IPS-15b (cell line): ENCODE measurements at regions not wholly inside any gene's neighbourhood (a gene's known extent, or its start where the extent isn't known, plus 50 kb on each side); places are given as distances from the start of the nearest gene placed in this dataset.

Experiments
- H3K27me3 ChIP-seq: one replicate; pipeline ENCODE4 v1.6.1; 2013; ENCODE audit warnings: low read length; ENCODE audit not compliant: control insufficient read depth, insufficient read depth
- H3K36me3 ChIP-seq: one replicate; pipeline ENCODE4 v1.6.1; 2013; ENCODE audit warnings: low read length; ENCODE audit not compliant: control insufficient read depth, insufficient read depth
- H3K4me1 ChIP-seq: one replicate; pipeline ENCODE4 v1.6.1; 2013; ENCODE audit warnings: mild to moderate bottlenecking, low read length; ENCODE audit not compliant: control insufficient read depth, insufficient read depth
- H3K4me3 ChIP-seq: one replicate; pipeline ENCODE4 v1.5.1; 2013; ENCODE audit warnings: low read depth, low read length
- H3K9ac ChIP-seq: one replicate; pipeline ENCODE4 v1.6.1; 2013; ENCODE audit warnings: low read depth, mild to moderate bottlenecking, low read length
- H3K9me3 ChIP-seq: one replicate; pipeline ENCODE4 v1.6.1; 2013; ENCODE audit warnings: mild to moderate bottlenecking, low read length; ENCODE audit not compliant: control insufficient read depth, insufficient read depth

DNA sequence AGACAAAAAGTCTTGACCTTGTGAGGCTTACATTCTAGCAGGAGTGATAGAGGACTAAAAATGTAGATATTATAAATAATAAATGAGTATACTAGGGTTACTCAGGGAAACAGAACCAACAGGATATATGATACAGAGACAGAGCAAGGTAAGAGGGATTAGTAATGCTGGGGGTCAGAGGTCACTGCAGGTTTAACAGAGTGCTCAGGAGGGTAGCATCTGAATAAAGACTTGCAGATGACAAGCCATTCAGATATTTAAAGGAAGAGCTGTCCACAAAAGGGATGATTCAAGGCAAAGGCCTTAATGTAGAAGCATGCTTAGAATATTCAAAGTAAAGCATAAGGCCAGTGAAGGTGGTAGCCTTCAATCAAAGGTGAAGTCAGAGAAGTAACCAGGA is 65.6 kb upstream of the SEMA6A start:
- H3K4me1 ChIP-seq: no peaks in the 10 kb centered on the region
- no peaks in the 10 kb centered on the region for H3K36me3 ChIP-seq
- no peak overlapping the region for H3K4me3 ChIP-seq
- H3K27me3 ChIP-seq: no peaks in the 10 kb centered on the region
- H3K9ac ChIP-seq: no peak overlapping the region
- H3K9me3 ChIP-seq: no peaks in the 10 kb centered on the region

DNA sequence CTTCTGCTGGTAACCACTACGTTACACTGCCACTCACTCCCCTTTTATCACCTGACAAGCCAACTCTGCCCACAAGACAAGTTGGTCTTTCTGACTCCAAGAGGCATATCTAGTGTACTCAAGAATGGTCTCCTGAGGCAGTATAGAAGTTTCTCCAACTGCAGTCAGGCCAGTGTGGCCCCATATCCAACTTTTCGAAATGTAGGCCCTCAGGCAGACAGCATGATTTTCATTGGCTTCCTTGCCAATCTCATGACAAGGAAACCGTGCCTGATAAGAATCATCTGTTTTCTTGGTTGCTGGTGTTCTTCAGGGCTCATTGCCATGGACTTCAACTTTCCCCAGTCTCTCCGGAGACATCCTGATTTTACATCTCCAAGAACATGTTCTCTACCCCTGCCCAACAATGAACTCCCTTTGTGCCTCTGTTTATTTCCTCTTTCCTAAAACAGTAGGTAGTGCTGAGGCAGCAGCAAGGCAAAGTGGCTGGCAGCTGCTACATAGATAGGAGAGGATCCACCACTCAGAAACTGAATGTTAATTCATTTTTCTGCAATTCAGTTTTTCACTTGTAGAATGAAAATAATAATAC is 62.6 kb upstream of the SEMA6A start:
- H3K4me3 ChIP-seq: no peak overlapping the region
- no peaks in the 10 kb centered on the region for H3K4me1 ChIP-seq
- no peaks in the 10 kb centered on the region for H3K27me3 ChIP-seq
- no peaks in the 10 kb centered on the region for H3K9me3 ChIP-seq
- H3K9ac ChIP-seq: no peak overlapping the region
- H3K36me3 ChIP-seq: no peaks in the 10 kb centered on the region

DNA sequence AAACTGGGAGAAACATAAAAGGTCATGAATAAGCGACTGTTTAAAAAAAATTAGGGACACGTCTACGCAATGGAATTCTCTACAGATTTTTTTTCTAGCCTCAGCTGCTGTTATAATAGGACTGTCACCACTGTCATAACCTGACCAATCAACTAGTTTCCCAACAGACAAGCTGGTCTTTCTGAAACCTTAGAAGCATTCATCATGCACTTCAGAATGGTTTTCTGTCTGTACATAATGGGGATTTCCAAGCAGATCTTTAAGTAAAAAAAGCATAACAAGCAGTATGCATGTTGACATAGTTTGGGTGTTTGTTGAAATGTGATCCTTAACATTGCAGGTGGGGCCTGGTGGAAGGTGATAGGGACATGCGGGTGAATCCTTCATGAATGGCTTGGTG is 58.3 kb upstream of the SEMA6A start:
- H3K9me3 ChIP-seq: no peaks in the 10 kb centered on the region
- no peaks in the 10 kb centered on the region for H3K36me3 ChIP-seq
- no peak overlapping the region for H3K9ac ChIP-seq

GRCh38 chr5:116631147-116631546 is 56.5 kb upstream of the SEMA6A start:
- Histone ChIP-seq H3K4me3 (no peak overlapping the region), H3K4me1 (peaks cover 13% of the 10 kb centered on the region), H3K9me3 (no peaks in the 10 kb centered on the region), H3K9ac (no peak overlapping the region), H3K36me3 (no peaks in the 10 kb centered on the region), H3K27me3 (no peaks in the 10 kb centered on the region)

More for the DNA sequence above, 58.3 kb upstream of the SEMA6A start:
- H3K4me3 ChIP-seq: no peak overlapping the region
- H3K27me3 ChIP-seq: no peaks in the 10 kb centered on the region
- peaks cover 13% of the 10 kb centered on the region for H3K4me1 ChIP-seq

DNA sequence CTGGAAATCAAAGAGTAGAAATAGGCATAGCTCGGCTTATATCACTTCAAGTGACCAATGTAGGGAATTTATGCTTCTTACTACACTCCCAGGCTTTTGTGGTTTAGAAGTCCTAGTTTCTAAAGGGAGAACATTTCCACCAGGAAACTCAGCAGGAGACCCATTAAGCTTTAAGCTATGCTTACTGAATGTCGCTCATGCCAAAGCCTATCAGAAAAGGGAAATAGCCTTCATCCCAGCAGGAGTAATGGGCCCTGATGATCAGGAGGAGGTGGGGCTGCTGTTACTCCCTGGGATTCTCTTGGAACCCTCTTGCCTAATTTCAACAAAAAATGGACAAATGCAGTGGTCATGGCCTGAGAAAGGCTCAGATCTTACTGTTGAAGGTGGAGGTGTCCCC is 54.5 kb upstream of the SEMA6A start:
- H3K9ac ChIP-seq: no peak overlapping the region
- H3K4me3 ChIP-seq: no peak overlapping the region
- H3K27me3 ChIP-seq: no peaks in the 10 kb centered on the region
- H3K9me3 ChIP-seq: no peaks in the 10 kb centered on the region
- H3K36me3 ChIP-seq: no peaks in the 10 kb centered on the region
- peaks cover 13% of the 10 kb centered on the region for H3K4me1 ChIP-seq

DNA sequence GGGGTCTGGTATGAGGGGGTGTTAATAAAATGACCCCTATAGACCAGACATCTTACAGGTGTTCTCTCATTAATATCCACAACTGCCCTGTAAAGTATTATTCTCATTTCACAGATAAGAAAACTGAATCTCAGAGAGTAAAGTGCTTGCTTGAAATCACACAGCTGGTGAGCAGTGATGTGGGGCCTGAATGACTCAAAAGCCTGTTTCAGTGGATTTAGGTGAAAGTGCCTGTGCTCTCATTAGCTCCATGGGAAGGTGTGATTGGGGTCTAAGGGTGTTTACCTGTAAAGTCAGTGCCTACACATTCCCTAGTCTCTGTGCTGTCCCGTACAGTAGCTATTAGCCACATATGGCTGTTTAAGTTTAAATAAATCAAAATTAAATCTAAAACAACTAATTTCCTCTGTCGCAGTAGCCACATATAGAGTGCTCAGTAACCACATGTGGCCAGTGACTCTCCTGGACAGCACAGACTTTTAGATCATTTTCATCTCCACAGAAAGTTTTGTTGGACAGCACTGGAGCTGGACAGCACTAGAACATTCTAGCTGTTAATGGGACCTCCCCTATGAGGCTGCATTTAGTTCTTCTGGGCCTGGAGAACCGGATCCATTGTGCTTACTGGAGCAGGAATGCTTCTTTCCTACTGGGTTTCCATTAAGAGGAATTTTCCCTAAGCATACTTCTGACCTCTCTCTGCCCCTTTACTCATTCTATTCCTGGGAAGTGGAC is 52.5 kb upstream of the SEMA6A start:
- Histone ChIP-seq H3K9ac (no peak overlapping the region), H3K36me3 (no peaks in the 10 kb centered on the region), H3K4me1 (peaks cover 13% of the 10 kb centered on the region), H3K4me3 (no peak overlapping the region), H3K27me3 (no peaks in the 10 kb centered on the region), H3K9me3 (no peaks in the 10 kb centered on the region)

DNA sequence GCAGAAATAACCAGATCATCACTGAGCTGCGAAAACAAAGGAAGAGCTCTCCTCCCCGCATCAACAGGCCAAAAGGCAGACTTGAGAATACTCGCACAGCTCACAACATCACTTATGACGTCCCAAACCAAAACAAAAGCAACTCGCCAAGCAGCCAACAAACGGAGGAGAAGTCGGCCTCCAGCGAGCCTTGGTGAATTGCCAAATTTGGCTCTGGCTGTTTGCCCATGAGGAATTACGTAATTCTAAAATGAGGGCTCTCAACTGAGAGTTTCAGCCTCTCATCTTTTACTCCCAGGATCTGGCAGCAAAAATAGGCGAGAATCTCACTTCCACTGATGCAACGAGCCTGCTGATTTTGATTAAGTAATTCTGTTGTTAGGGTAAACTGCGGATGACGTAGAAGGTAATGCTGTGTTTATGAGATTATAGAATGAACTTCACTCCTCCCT is 51.7 kb upstream of the SEMA6A start:
- no peak overlapping the region for H3K4me3 ChIP-seq

More for the DNA sequence above, 51.7 kb upstream of the SEMA6A start:
- Histone ChIP-seq H3K9me3 (no peaks in the 10 kb centered on the region), H3K4me1 (peaks cover 13% of the 10 kb centered on the region), H3K9ac (no peak overlapping the region), H3K36me3 (no peaks in the 10 kb centered on the region), H3K27me3 (no peaks in the 10 kb centered on the region)
